Activated CD8-positive, alpha-beta memory T cell treated with anti-CD3 and anti-CD28 coated beads for 24 hours (primary cell): ENCODE measurements at regions not wholly inside any gene's neighbourhood (a gene's known extent, or its start where the extent isn't known, plus 50 kb on each side); places are given as distances from the start of the nearest gene placed in this dataset.
A peak's percentile ranks its signal among the peaks of the same experiment; 100 is the strongest.
"Not testable (repeated sequence)": the region's sequence is repeated elsewhere in the genome, so short reads cannot be mapped to it uniquely, and the experiment has no call there.

Source experiments
- DNase-seq: peaks from one replicate; pipeline ENCODE4 v3.0.0-alpha.2; 2020

DNA sequence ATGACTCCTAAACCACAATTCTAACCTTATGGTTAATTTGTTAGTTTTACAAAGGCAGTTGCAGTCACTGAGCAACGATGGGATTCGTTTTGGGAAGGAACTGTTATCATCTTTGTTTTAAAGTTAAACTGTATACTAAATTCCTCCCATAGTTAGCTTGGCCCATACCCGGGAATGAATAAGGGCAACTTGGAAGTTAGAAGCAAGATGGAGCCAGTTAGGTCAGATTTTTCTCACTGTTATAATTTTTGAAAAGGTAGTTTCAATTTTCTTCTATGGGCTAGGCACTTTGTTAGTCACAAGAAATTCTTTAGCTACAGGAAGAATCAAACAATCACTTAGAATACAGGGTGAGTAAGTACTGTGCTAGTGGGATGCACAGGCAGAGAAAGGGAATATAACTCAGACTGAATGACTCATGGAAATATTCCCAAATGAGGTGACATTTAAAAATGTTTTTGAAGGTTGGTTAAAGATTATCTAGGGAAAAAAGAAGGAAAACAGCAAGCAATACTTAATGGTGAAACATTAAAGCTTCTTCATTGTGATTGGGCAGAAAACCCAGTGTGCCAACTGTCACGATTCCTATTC, 153.6 kb downstream of the MAGEB17 start:
- DNase-seq, result no peak

DNA sequence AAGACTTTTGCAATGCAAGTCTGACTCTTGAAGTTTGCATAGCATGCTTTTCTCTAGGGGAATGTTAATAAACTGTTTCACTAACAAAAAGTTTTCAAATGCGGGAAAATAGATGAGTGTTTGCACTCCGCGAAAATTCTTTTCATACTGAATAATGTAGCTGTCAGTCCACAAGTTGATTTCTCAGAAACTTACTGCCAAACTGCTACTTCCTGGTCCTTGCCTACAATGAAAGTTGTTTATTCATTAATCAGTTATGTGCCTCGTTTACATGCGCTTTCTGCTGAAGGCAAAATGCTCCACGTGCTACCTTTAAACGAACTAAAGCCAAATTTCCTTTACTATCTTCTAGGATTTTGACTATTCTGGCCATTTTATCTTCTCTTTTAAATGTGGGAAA, 166.2 kb downstream of the MAGEB17 start:
- DNase-seq, result no peak

DNA sequence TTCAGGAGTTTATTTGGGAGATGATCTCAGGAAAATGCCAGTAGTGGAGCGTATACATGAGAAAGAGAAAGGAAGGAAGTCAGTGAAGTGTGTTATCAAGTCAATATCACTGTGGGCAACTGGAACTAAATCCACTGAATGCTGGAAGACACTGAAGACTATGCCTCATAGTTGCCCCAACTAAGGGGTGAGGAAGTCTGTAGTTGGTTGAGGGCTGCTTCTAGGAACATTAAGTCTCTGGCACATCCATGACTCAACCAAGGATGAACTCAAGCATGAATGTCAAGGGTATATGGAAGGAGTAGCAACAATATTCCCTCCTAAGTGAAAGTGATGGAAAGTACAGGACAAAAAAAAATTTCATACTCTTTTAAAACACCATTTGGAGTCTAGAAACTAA, 167.9 kb downstream of the MAGEB17 start:
- no peak for DNase-seq

DNA sequence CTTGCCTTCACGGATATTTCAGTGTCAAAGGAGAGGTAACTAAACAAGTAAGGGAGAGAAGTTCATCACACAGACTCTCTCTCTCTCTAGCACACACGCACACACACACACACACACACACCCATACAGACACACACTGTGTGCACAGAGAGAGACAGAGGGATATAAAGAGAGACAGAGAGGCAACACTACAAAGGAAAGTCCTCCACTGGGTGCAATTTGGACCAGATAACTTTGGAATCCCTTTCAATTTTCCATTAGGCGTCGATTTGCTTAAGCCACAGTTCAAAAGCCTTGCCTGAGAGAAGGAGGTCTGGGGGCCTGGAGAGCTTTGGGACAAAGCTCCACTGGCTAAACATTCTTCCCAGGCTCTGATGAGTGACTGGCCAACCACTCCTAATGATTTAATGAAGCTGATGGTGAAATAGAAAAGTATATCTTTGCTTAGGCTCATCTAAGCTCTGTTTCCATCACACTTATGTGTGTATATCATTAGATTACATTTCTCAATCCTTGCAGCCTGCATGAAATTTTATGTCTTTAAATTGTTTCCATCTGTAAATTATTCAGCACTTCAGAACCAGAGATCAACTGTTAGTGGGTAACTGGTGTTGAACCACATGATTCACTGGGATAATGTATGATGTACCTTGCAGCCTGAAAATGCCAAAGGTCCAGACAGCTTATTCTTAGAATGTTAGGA, 180.8 kb downstream of the MAGEB17 start:
- no peak for DNase-seq

DNA sequence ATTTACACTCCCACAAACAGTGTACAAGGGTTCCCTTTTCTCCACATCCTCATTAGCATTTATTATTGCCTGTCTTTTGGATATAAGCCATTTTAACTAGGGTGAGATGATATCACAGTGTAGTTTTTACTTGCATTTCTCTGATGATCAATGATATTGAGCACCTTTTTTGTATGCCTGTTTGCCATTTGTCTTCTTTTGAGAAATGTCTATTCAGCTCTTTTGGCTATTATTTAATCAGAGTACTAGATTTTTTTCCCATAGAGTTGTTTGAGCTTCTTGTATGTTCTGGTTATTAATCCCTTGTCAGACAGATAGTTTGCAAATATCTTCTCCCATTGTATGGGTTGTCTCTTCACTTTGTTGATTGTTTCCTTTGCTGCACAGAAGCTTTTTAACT, 190.6 kb downstream of the MAGEB17 start:
- no peak for DNase-seq

DNA sequence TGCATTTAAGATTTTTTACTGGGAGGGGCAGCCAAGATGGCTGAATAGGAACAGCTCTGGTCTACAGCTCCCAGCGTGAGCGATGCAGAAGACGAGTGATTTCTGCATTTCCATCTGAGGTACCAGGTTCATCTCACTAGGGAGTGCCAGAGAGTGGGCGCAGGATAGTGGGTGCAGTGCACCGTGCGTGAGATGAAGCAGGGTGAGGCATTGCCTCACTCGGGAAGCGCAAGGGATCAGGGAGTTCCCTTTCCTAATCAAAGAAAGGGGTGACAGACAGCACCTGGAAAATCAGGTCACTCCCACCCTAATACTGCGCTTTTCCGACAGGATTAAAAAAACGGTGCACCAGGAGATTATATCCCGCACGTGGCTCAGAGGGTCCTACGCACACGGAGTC, 192.8 kb downstream of the MAGEB17 start:
- DNase-seq, result not testable (repeated sequence)

DNA sequence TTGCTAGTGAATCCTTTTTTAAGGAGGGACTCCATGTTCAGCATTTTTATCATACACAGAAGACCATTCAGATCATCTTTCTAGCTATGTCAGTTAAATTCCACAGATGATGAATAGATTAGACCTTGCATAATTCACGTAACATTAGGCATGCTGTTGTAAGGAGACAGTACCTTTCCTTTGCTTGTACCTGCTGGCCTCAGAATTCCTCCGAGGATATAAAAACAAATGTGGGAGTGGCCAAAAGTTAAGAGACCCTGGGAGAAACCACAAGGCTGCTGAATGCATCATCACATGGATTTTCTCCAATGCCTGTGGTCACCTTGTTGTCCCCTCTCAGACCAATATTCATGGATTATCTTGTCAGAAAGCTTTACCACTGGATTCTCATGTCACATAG, 201.4 kb downstream of the MAGEB17 start:
- DNase-seq, result no peak

DNA sequence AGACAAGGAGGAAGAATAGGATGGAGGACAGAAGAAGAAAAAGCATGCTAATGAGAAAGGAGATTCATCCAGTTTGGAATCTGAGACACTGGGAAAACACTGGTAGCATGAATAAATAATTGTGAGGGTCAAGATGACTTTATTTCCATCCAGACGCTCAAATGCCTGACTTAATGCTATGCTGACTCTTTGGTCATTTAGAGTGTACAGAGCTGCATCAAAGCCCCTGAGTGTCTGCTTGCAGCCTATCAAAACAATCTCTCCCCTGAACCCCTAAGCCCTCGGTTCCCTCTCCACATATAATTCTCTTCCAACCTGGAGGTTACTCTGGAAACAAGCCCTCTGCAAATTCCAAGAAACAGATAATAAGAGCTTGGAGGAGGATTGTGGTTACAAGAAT, 208.8 kb downstream of the MAGEB17 start:
- no peak for DNase-seq

DNA sequence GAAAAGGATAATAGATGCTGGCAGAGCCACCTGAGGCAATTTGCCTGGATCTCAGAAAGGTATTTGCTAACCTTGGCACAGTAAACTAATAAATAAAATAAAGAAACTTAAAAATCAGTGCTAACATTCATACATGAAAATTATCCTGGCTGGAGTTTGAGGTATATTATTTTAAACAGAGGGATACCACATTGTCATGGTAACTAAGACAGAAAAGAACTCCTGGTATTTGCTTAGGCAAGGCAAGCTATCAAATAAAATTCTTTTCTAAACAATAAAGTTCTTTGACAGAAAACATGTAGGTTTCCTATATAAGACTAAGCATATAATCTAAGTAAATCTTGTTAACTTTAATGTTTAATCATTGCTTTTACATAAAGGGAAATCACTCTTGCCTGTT, 218.8 kb downstream of the MAGEB17 start:
- DNase-seq, result no peak

DNA sequence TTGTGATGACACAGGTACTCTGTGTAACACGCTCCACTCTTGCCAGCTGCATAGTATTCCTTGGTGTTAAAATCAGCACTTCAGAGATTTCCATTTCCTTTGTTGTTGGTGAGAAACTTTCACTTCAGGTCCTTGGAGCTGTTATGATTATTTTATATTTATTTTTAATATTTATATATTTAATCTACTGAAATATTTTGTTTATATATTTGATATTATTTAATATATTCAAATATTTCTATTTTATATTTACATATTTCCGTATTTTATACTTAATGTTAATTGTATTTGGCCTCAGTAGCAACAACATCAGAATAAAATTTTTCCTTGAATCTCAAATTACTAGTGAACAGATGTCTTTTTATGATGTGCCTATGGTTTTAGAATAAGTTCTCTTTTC, 225.3 kb downstream of the MAGEB17 start:
- no peak for DNase-seq

DNA sequence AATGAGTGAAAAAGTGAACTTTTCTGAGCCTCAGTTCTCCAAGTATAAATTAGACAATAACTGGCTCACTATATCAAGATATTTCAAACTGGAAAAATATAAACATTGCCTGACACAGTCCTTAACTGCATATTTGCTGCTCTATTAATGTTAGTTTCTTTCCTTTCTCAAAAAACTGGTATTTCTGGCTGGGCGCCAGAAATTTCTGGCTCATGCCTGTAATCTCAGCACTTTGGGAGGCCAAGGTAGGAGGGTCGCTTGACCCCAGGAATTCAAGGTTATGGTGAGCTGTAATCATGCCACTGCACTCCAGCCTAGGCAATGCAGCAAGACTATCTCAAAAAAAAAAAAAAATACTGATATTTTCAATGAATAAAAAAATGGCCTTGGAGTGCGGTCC, 227.0 kb downstream of the MAGEB17 start:
- no peak for DNase-seq

DNA sequence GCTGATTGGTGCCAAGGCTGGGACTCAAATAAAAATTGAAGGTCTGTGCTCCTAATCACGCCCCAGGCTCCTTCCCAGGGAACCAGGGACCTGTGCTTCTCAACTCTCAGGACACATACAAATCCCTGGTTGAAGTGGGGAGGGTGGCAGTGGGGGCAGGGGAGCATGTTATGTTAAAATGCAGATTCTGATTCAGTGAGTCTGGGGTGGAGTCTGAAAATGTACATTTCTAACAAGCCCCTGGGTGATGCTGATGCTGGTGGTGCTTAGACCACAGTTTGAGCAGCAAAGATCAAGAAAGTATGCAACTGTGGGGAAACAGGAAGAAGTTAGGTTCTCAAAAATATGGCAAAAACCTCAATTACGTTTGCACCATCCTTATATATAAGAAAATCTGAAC, 236.5 kb downstream of the MAGEB17 start:
- no peak for DNase-seq

DNA sequence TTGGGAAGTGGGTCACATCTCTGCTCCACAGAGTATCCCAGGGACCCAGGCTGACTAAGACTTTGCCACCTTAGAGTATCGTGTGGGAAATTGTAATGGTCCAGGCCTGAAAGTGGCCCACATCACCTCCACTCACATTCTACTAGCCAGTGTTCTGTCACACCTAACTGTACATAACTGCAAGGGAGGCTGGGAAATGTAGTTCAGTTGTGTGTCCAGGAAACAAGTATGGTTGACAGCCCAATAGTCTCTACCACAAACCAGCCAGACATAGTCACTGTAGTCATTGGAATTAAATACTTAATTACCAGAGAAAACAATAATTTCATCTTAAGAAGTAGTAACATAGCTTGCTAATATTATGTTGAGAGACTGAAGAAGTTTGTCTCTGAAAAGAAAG, 233.4 kb upstream of the S100G start:
- DNase-seq, result no peak

DNA sequence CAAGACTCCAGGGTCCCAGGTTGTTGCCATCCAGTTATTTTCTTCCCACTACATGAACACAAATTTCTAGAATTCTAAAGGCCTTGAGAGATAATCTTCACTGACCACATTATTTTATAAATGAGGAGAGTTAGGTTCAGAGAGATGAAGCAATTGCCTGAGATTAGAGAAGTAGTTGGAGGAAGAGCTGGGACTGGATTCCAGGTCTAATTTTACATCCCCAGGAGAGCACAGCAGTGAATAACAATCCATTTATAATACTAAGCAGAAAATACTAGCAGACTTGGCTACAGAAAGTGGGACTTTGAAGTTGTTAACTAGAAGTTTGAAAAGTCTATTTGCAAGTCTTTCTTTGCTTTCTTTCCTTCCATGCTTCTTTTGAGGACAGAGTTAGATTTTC, 231.3 kb upstream of the S100G start:
- no peak for DNase-seq

DNA sequence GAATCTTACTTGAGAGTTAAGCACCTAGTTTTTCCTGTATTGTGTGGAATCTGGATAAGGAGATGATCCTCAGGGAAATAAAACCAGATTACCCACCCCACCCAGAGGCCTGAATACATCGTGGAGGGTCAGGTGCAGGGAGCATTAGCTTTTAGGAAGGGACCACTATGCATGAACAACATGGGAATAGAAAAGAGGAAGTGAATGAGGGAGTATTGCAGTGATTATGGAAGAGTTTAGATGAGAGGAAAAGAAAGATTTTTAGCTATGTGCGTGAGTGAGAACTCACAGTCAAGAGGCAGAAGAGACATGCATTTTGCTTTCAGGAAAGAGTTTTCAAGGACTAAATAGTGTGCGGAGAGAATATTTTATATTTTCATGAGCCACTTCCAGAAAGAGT, 222.3 kb upstream of the S100G start:
- DNase-seq, result no peak

DNA sequence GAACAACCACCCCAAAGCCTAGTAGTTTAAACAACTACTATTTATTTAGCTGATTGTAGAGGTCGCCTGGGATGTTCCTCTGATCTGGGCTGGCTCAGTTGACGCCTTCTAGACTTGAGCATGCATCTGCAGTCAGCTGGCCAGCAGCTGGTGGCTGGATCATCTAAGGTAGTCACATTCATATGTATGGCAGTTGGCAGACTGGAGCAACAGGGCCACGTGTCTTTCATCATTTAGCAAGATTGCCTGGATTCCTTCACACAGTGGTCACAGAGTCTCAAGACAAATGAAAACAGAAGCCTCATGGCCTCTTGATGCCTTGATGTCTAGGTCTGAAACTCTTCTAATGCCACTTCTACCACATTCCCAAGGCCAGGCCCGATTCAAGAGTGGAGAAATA, 220.6 kb upstream of the S100G start:
- no peak for DNase-seq

DNA sequence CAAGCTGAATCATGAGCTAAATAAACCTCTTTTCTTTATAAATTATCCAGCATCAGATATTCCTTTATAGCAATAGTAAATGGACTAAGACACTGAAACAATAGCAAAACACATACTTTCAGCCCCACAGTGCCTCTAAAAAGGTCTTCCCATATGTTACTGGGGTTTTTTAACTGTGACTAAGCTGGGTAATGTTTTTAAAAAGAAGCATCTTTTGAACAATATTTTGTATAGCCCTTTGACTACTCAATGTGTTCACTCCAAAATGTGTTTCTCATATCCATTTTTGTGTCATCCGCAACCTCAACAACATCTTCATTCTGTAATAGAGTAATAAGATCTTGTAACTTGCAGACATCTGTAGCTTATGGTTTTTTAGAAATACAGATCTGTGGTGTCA, 218.7 kb upstream of the S100G start:
- DNase-seq, result no peak

DNA sequence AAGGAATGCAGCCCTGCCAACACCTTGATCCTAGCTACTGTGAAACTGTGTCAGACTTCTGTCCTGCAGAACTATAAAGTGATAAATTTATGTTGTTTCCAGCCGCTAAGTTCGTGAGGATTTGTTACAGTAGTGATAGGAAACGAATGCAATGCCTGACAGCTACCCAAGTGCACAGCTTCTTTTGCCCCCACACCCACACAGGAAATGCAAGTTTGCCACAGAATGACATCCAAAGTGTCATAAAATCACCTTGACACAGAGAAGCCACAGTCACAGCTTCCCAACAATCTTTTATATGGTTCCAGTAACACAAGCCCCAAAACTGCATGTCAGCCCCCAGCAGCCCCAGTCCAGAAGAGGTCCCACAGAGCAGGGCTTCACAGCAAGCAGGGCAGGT, 216.9 kb upstream of the S100G start:
- DNase-seq, result no peak

DNA sequence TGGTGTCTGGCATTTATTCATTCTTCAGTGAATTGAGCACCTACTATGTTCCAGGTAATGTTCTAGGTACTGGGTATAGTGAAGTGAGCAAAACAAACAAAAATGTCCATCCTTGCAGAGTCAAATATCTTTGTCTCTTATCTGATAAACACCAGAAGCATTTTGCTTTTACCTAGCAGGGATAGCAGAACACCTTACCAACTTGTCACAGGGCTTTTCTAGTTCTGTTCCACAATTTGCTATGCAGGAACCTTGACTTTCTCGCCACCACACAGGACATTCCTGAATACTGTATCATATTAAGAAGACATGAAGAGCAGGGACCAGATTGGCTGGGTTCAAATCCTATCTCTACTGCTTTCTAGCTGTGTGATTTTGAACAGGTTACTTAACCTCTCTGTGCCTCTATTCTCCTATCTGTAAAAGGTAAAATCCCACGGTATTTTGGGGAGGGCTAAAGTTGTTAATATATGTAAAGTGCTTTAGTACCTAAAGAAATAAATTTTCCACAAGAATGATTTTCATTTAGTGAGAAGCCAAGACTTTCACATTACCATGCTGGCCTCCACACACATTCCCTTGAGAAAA, 214.5 kb upstream of the S100G start:
- DNase-seq, result no peak

DNA sequence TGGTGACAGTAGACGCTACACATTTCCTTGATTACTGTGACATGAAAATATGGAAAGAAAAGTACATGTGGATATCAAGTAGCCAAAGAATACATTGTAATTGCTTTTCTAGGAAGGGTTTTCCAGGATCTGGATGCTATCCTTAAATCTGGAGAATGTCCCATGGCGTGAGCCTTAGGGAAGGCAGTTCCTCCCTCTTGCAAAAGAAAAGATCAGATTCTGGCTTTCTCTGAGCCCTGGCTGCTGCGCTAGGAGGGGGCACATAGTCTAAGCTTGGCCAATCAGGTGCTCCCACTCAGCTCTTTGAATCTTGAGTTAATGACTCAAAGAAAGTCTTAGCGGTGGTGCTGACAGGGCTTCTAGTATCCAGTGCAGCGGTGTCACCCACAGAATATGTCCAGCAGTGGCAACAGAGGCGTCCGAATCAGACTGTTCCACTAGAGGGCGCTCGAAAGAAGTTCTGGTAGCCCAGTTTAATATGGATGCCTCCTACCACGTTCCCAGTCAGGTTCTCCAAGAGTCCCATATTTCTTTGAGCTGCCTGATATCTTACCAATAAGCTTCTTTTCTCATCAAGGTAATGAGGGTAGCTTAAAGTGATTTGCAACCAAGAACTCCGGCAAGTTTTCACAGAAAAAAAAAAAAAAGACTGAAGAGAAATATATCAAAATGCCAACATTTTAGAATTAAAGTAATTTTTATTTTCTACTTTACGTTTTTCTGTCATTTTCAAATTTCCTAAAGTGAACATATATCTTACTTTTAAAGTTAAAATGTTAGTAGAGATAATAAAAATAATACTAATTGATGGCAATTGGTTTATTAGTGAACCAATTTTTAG, 213.4 kb upstream of the S100G start:
- DNase-seq, result peak; percentile 81

DNA sequence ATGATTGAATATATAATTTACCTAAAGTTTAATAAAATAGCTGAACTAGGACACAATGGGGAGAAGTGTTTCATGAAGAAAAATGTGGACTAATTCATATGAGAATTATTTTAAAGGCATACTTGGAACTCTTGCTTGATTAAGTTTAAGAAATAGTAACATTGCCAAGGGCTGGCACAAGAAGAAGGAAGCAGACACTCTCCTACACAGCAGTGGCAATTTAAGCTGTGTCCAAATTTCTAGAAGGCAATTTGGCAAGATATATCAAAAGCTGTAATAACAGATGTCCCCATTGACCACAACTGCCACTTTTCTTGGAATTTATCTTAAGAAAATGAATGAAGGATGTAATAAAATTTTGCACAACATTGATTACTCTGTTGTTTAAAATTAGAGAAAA, 209.5 kb upstream of the S100G start:
- DNase-seq, result no peak

DNA sequence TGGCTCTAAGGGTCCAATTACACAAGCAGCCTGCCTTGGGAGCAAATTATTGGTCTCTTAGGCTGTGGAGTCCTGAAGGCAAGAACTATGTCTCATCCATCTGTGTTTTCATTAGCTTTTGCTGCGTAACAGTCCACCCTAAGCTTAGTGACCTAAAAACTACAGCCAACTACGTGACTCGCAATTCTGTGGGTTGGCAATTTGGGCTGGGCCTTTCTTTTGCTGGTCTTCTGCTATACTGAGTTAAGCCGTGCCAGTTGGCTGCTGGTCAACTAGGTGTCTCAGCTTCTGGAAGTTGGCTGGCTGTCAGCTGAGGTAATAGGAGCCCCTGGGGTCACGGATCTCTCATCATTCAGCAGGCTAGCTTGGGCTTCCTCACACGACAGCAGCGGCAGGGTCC, 205.6 kb upstream of the S100G start:
- DNase-seq, result no peak

DNA sequence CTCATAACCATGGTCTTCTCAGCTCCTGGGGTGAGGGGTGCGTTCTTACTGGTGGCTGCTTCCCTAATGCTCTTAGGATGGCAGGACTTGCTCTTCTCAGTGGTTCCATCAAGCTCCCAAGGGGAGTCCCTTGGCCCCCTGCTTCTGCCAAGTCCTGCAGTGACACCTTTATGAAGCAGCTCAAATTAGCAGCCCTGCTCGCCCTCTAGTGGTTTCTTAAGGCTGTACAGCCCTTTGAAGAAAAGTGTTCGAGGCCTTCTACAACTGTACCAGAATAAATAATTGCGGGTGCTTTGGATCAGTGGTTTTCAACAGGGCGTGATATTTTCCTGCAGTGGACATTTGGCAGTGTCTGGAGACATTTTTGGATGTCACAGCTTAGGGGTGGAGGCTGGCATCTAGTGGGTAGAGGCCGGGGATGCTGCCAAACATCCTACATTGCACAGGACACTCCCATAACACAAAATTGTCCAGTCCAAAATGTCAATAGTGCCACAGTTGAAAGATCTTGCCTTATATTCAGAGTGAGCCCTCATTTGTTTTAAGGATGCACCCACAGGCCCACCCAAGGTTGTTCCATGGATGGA, 204.7 kb upstream of the S100G start:
- DNase-seq, result peak; percentile 66

DNA sequence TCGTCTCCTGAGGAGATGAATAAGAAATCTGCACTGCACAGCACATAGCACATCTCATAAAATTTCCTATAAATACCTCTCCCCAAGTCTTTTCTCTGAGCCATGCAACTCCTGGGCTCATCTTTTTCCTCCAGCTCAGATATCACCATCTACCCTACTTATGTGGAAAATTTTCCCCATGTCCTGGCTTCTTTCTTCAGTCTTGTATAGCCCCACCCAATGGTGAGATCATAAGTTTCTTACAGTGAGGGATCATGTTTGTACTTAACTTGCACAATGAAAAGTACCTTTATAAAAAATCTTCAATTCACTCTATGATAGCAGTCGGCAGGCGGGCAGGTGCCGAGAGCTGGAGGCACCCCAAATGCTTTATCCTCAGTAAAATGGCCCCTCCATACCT, 198.6 kb upstream of the S100G start:
- DNase-seq, result no peak
